Mesodermal cell (in vitro differentiated cells): ENCODE measurements at regions not wholly inside any gene's neighbourhood (a gene's known extent, or its start where the extent isn't known, plus 50 kb on each side); places are given as distances from the start of the nearest gene placed in this dataset.

Experiments used
- H3K27ac ChIP-seq: 2 replicates; pipeline ENCODE4 v1.7.0; 2013; ENCODE audit warnings: mild to moderate bottlenecking, low read depth, low read length, moderate library complexity; ENCODE audit not compliant: severe bottlenecking
- H3K36me3 ChIP-seq: 2 replicates; pipeline ENCODE4 v1.7.1; 2013; ENCODE audit warnings: mild to moderate bottlenecking, low read length, moderate library complexity; ENCODE audit not compliant: control insufficient read depth, insufficient read depth
- H3K4me1 ChIP-seq: one replicate; pipeline ENCODE4 v1.7.1; 2013; ENCODE audit warnings: mild to moderate bottlenecking, low read length; ENCODE audit not compliant: insufficient read depth, control insufficient read depth, poor library complexity, severe bottlenecking
- H3K4me3 ChIP-seq: 2 replicates; pipeline ENCODE4 v1.7.0; 2013; ENCODE audit warnings: low read length, control low read depth, mild to moderate bottlenecking; ENCODE audit not compliant: insufficient read depth, poor library complexity, severe bottlenecking; ENCODE audit errors: extremely low read depth
- H3K9me3 ChIP-seq: 2 replicates; pipeline ENCODE4 v1.7.1; 2013; ENCODE audit warnings: mild to moderate bottlenecking, low read length, moderate library complexity; ENCODE audit not compliant: control insufficient read depth
- WGBS, 2 experiments: methylation state at CpG; one replicate each; pipeline ENCODE4 v1.1.5; 2013; ENCODE audit warnings: missing lambda C conversion rate in 2 of 2; ENCODE audit not compliant: insufficient coverage in 2 of 2; 5-methylcytosine and 5-hydroxymethylcytosine counted together

- no peaks in the 10 kb centered on the region for H3K4me1 ChIP-seq
- 83% methylated on average over 1 of the region's 3 CpGs; no CpG with 5 or more reads in 1 of the 2 experiments for WGBS, 2 experiments
- H3K4me3 ChIP-seq: no peak overlapping the region
- no peaks in the 10 kb centered on the region for H3K9me3 ChIP-seq
- no peaks in the 10 kb centered on the region for H3K36me3 ChIP-seq
- H3K27ac ChIP-seq: no peak overlapping the region
These were observed 1035.8 kb upstream of the FANCL start for GRCh38 chr2:59276917-59277316.

- Histone ChIP-seq H3K4me3 (no peak overlapping the region), H3K27ac (no peak overlapping the region), H3K4me1 (no peaks in the 10 kb centered on the region), H3K9me3 (no peaks in the 10 kb centered on the region), H3K36me3 (no peaks in the 10 kb centered on the region)
- 20 to 40% methylated on average over 1 of the region's 2 CpGs for WGBS, 2 experiments
These were observed 1034.9 kb upstream of the FANCL start for GRCh38 chr2:59276033-59276432.

- Histone ChIP-seq H3K36me3 (no peaks in the 10 kb centered on the region), H3K27ac (no peak overlapping the region)
- 67% methylated on average over 1 of the region's 2 CpGs; no CpG with 5 or more reads in 1 of the 2 experiments for WGBS, 2 experiments
These were observed 1025.3 kb upstream of the FANCL start for GRCh38 chr2:59266453-59266852.

GRCh38 chr2:59259913-59260312 lies 1018.8 kb upstream of the FANCL start:
- 71 to 94% methylated on average over 2 of the region's 3 CpGs for WGBS, 2 experiments
- Histone ChIP-seq H3K27ac (no peak overlapping the region), H3K9me3 (no peaks in the 10 kb centered on the region), H3K36me3 (no peaks in the 10 kb centered on the region), H3K4me3 (no peak overlapping the region), H3K4me1 (no peaks in the 10 kb centered on the region)

More at GRCh38 chr2:59266453-59266852, 1025.3 kb upstream of the FANCL start:
- no peak overlapping the region for H3K4me3 ChIP-seq
- no peaks in the 10 kb centered on the region for H3K9me3 ChIP-seq
- no peaks in the 10 kb centered on the region for H3K4me1 ChIP-seq

- H3K27ac ChIP-seq: no peak overlapping the region
- no peak overlapping the region for H3K4me3 ChIP-seq
- H3K9me3 ChIP-seq: no peaks in the 10 kb centered on the region
- no peaks in the 10 kb centered on the region for H3K4me1 ChIP-seq
- 71 to 78% methylated on average over 2 to 3 of the region's 4 CpGs for WGBS, 2 experiments
- no peaks in the 10 kb centered on the region for H3K36me3 ChIP-seq
These were observed 1015.2 kb upstream of the FANCL start for GRCh38 chr2:59256290-59256689.

- H3K4me3 ChIP-seq: no peak overlapping the region
- H3K4me1 ChIP-seq: peaks cover 11% of the 10 kb centered on the region
- H3K27ac ChIP-seq: no peak overlapping the region
- H3K9me3 ChIP-seq: no peaks in the 10 kb centered on the region
- H3K36me3 ChIP-seq: no peaks in the 10 kb centered on the region
- no CpG with 5 or more reads among the region's 1 CpG for WGBS, 2 experiments
These were observed 1013.2 kb upstream of the FANCL start for GRCh38 chr2:59254279-59254678.

- H3K27ac ChIP-seq: peak overlapping the region; percentile 26
- no peaks in the 10 kb centered on the region for H3K9me3 ChIP-seq
- WGBS, 2 experiments: 80% methylated on average over 1 of the region's 1 CpG; no CpG with 5 or more reads in 1 of the 2 experiments
- H3K4me1 ChIP-seq: peaks cover 11% of the 10 kb centered on the region
- H3K36me3 ChIP-seq: no peaks in the 10 kb centered on the region
- no peak overlapping the region for H3K4me3 ChIP-seq
These were observed 1009.2 kb upstream of the FANCL start for GRCh38 chr2:59250307-59250677.

- Histone ChIP-seq H3K9me3 (no peaks in the 10 kb centered on the region), H3K27ac (peak overlapping the region; percentile 26), H3K36me3 (no peaks in the 10 kb centered on the region), H3K4me1 (peaks cover 11% of the 10 kb centered on the region), H3K4me3 (no peak overlapping the region)
- WGBS, 2 experiments: 87 to 90% methylated on average over 13 to 14 of the region's 23 CpGs
These were observed 1008.5 kb upstream of the FANCL start for GRCh38 chr2:59249441-59250306.

GRCh38 chr2:59239146-59239545 lies 998.0 kb upstream of the FANCL start:
- H3K4me1 ChIP-seq: peaks cover 3% of the 10 kb centered on the region

GRCh38 chr2:59237311-59237710 lies 996.2 kb upstream of the FANCL start:
- no CpG with 5 or more reads among the region's 2 CpGs for WGBS, 2 experiments
- Histone ChIP-seq H3K27ac (no peak overlapping the region), H3K4me1 (peaks cover 3% of the 10 kb centered on the region), H3K4me3 (no peak overlapping the region), H3K9me3 (no peaks in the 10 kb centered on the region), H3K36me3 (no peaks in the 10 kb centered on the region)

More at GRCh38 chr2:59239146-59239545, 998.0 kb upstream of the FANCL start:
- no peaks in the 10 kb centered on the region for H3K36me3 ChIP-seq
- H3K9me3 ChIP-seq: no peaks in the 10 kb centered on the region
- no peak overlapping the region for H3K4me3 ChIP-seq
- 81 to 89% methylated on average over 2 to 3 of the region's 4 CpGs for WGBS, 2 experiments
- no peak overlapping the region for H3K27ac ChIP-seq

- Histone ChIP-seq H3K9me3 (no peaks in the 10 kb centered on the region), H3K27ac (no peak overlapping the region), H3K4me3 (no peak overlapping the region), H3K4me1 (peaks cover 3% of the 10 kb centered on the region), H3K36me3 (no peaks in the 10 kb centered on the region)
- WGBS, 2 experiments: 74 to 81% methylated on average over 4 to 5 of the region's 5 CpGs
These were observed 995.6 kb upstream of the FANCL start for GRCh38 chr2:59236723-59237122.
